AG04450 (cell line): ENCODE measurements at regions not wholly inside any gene's neighbourhood (a gene's known extent, or its start where the extent isn't known, plus 50 kb on each side); places are given as distances from the start of the nearest gene placed in this dataset.
"Not testable (repeated sequence)": the region's sequence is repeated elsewhere in the genome, so short reads cannot be mapped to it uniquely, and the experiment has no call there.

Source experiments
- CTCF ChIA-PET: fragments of 300-600, 350-600 bp; formaldehyde crosslinking; extraction: SDS; loops from one replicate; lab custom pipeline; 2022; ENCODE audit warnings: antibody characterized with exemption, inconsistent platforms; lab: Charles Lee
- POLR2A ChIA-PET: fragments of 350-600 bp; formaldehyde crosslinking; extraction: SDS; loops from one replicate; lab custom pipeline; 2021; ENCODE audit warnings: antibody characterized with exemption, inconsistent platforms; lab: Yijun Ruan, JAX
- DNase-seq: peaks from one replicate; pipeline ENCODE4 v3.0.0-alpha.2; 2011; ENCODE audit warnings: low read depth, low spot score
- H3K27ac ChIP-seq: one replicate; pipeline ENCODE4 v1.5.1; 2012; ENCODE audit warnings: low read depth, low read length, control low read depth
- H3K27me3 ChIP-seq: one replicate; pipeline ENCODE4 v1.6.0; 2012; ENCODE audit warnings: low read length; ENCODE audit not compliant: control insufficient read depth, insufficient read depth
- H3K4me3 ChIP-seq: 2 replicates; pipeline ENCODE4 v1.5.1; 2011; ENCODE audit warnings: mild to moderate bottlenecking, low read depth, low read length, control low read depth
- H3K9me3 ChIP-seq: 2 replicates; pipeline ENCODE4 v1.5.1; 2012; ENCODE audit warnings: low read length; ENCODE audit not compliant: control insufficient read depth, insufficient read depth
- CTCF ChIP-seq: IDR thresholded peaks from 2 replicates; pipeline ENCODE4 v1.5.1; 2011; ENCODE audit warnings: low read depth, low read length, control low read depth, inconsistent platforms

GRCh38 chr7:64431838-64432237, 118.1 kb downstream of the ZNF736 start:
- no peak for TF ChIP-seq CTCF
- Histone ChIP-seq H3K27ac (no peak overlapping the region), H3K4me3 (no peak overlapping the region), H3K9me3 (peaks cover 16% of the 10 kb centered on the region), H3K27me3 (no peaks in the 10 kb centered on the region)
- POLR2A ChIA-PET: no interaction called here
- CTCF ChIA-PET: no interaction called here
- no peak for DNase-seq

- no peaks in the 10 kb centered on the region for H3K27me3 ChIP-seq
- ChIA-PET POLR2A (no interaction called here), CTCF (no interaction called here)
- peaks cover 16% of the 10 kb centered on the region for H3K9me3 ChIP-seq
- no peak overlapping the region for H3K27ac ChIP-seq
- no peak overlapping the region for H3K4me3 ChIP-seq
- TF ChIP-seq CTCF: no peak
- no peak for DNase-seq
Measured at GRCh38 chr7:64429232-64429631, 115.5 kb downstream of the ZNF736 start.

GRCh38 chr7:64425436-64425835, 111.7 kb downstream of the ZNF736 start:
- H3K27ac ChIP-seq, CTCF ChIA-PET, H3K4me3 ChIP-seq, H3K27me3 ChIP-seq, POLR2A ChIA-PET, DNase-seq: not testable (repeated sequence)
- H3K9me3 ChIP-seq: peaks cover 12% of the 10 kb centered on the region

- DNase-seq: no peak
- ChIA-PET CTCF (interaction anchor here (0.6 kb wide), 1 partner anchor 39 kb away, joined by 3 read pairs; no protein-coding TSS in a partner anchor), POLR2A (no interaction called here)
- no peaks in the 10 kb centered on the region for H3K27me3 ChIP-seq
- peaks cover 29% of the 10 kb centered on the region for H3K9me3 ChIP-seq
- H3K4me3 ChIP-seq: no peak overlapping the region
- no peak for TF ChIP-seq CTCF
- no peak overlapping the region for H3K27ac ChIP-seq
Measured at GRCh38 chr7:64407148-64407547, 93.4 kb downstream of the ZNF736 start.
